T-helper 9 cell (primary cell): ENCODE measurements at regions not wholly inside any gene's neighbourhood (a gene's known extent, or its start where the extent isn't known, plus 50 kb on each side); places are given as distances from the start of the nearest gene placed in this dataset.

Source experiments
- DNase-seq: peaks from one replicate; pipeline ENCODE4 v3.0.0-alpha.2; 2020

- DNase-seq: no peak
Observed at GRCh38 chr5:68542207-68542606, 326.7 kb downstream of the PIK3R1 start.

- DNase-seq: no peak
Observed at GRCh38 chr5:68543212-68543611, 327.7 kb downstream of the PIK3R1 start.

GRCh38 chr5:68544091-68544647 is 328.6 kb downstream of the PIK3R1 start:
- no peak for DNase-seq

- no peak for DNase-seq
Observed at GRCh38 chr5:68544648-68545552, 329.3 kb downstream of the PIK3R1 start.

- no peak for DNase-seq
Observed at GRCh38 chr5:68545636-68546295, 330.2 kb downstream of the PIK3R1 start.

GRCh38 chr5:68547056-68547455 is 331.5 kb downstream of the PIK3R1 start:
- no peak for DNase-seq

GRCh38 chr5:68547622-68548021 is 332.1 kb downstream of the PIK3R1 start:
- no peak for DNase-seq

GRCh38 chr5:68548959-68549676 is 333.6 kb downstream of the PIK3R1 start:
- no peak for DNase-seq

- DNase-seq: no peak
Observed at GRCh38 chr5:68550015-68550414, 334.5 kb downstream of the PIK3R1 start.

- DNase-seq: no peak
Observed at GRCh38 chr5:68551436-68551835, 335.9 kb downstream of the PIK3R1 start.

- DNase-seq: no peak
Observed at GRCh38 chr5:68554571-68555279, 339.2 kb downstream of the PIK3R1 start.

- no peak for DNase-seq
Observed at GRCh38 chr5:68555907-68556681, 340.5 kb downstream of the PIK3R1 start.

GRCh38 chr5:68557162-68557936 is 341.8 kb downstream of the PIK3R1 start:
- no peak for DNase-seq

GRCh38 chr5:68562308-68562707 is 346.8 kb downstream of the PIK3R1 start:
- DNase-seq: no peak

GRCh38 chr5:68565427-68565826 is 349.9 kb downstream of the PIK3R1 start:
- no peak for DNase-seq

GRCh38 chr5:68576805-68577204 is 361.2 kb downstream of the PIK3R1 start:
- DNase-seq: no peak

- DNase-seq: no peak
Observed at GRCh38 chr5:68582284-68582683, 366.7 kb downstream of the PIK3R1 start.

- DNase-seq: no peak
Observed at GRCh38 chr5:68587171-68587570, 371.6 kb downstream of the PIK3R1 start.

GRCh38 chr5:68591850-68592249 is 376.3 kb downstream of the PIK3R1 start:
- no peak for DNase-seq

GRCh38 chr5:68592351-68592750 is 376.8 kb downstream of the PIK3R1 start:
- no peak for DNase-seq

- no peak for DNase-seq
Observed at GRCh38 chr5:68593211-68593671, 377.7 kb downstream of the PIK3R1 start.
